HCT116 (cell line): ENCODE measurements at regions not wholly inside any gene's neighbourhood (a gene's known extent, or its start where the extent isn't known, plus 50 kb on each side); places are given as distances from the start of the nearest gene placed in this dataset.

ENCODE experiments used
- ATAC-seq: fragments of 200-7000 bp; cut with Tn5 transposase; 2 replicates; pipeline ENCODE4 v1.9.1; 2020; ENCODE audit warnings: mild to moderate bottlenecking, moderate library complexity
- BruUV-seq: library from RNA; stranded (reverse); fragments of 400-500 nt; replicated peaks from 2 replicates; lab custom pipeline; 2021; lab: Mats Ljungman, UMichigan
- CTCF ChIA-PET: fragments of 300-600 bp; sonication (Branson Sonifier 250); formaldehyde crosslinking; loops from one replicate; lab custom pipeline; 2021; ENCODE audit warnings: antibody characterized with exemption; lab: Charles Lee
- POLR2A ChIA-PET: fragments of 300-600, 350-600 bp; sonication (Branson Sonifier 250); formaldehyde crosslinking; loops from one replicate; lab custom pipeline; 2021; ENCODE audit warnings: antibody characterized with exemption; lab: Charles Lee
- RAD21 ChIA-PET, 2 experiments: fragments of 300-600 bp; sonication (Branson Sonifier 250); formaldehyde crosslinking; loops; one replicate each; lab custom pipeline; 2023; ENCODE audit warnings: low total read pairs in 2 of 2; ENCODE audit not compliant: uncharacterized antibody in 2 of 2, unreplicated experiment in 2 of 2, low non-redundant PET in 1 of 2; lab: Charles Lee
- DNase-seq: peaks from one replicate; pipeline ENCODE4 v3.0.0-alpha.2; 2010; ENCODE audit warnings: low read depth, low spot score
- H2AFZ ChIP-seq: fragments of 200-600 bp; shearing (Covaris generic), sonication (generic); 2 replicates; pipeline ENCODE4 v1.6.1; 2017; ENCODE audit warnings: low read depth, mixed run types, mixed read lengths, antibody characterized with exemption, low read length; ENCODE audit not compliant: poor library complexity, severe bottlenecking
- H3K27ac ChIP-seq: 2 replicates; pipeline ENCODE4 v1.5.1; 2012; ENCODE audit warnings: low read depth, low read length
- H3K27me3 ChIP-seq: fragments of 200-600 bp; sonication (generic); 2 replicates; pipeline ENCODE4 v1.6.1; 2016; ENCODE audit warnings: mixed run types, low read length, mixed read lengths; ENCODE audit not compliant: insufficient read depth
- H3K36me3 ChIP-seq, 2 experiments: fragments of 200-500 bp in 1 of 2; fragments of 200-600 bp in 1 of 2; sonication (Bioruptor generic) in 1 of 2; sonication (generic) in 1 of 2; 2 replicates each; pipeline versions ENCODE4 v1.5.1 to v1.6.1; 2014 to 2016; ENCODE audit warnings: low read length in 2 of 2, inconsistent platforms in 1 of 2, mixed read lengths in 1 of 2, mixed run types in 1 of 2; ENCODE audit not compliant: insufficient read depth in 2 of 2, control insufficient read depth in 1 of 2
- H3K4me1 ChIP-seq, 2 experiments: fragments of 200-600 bp in 1 of 2; sonication (generic) in 1 of 2; 2 replicates each; pipeline versions ENCODE4 v1.5.1 to v1.6.1; 2012 to 2017; ENCODE audit warnings: low read length in 2 of 2, inconsistent platforms in 1 of 2, mild to moderate bottlenecking in 1 of 2, mixed read lengths in 1 of 2, mixed run types in 1 of 2, moderate library complexity in 1 of 2; ENCODE audit not compliant: insufficient read depth in 2 of 2, control insufficient read depth in 1 of 2
- H3K4me2 ChIP-seq: fragments of 200-600 bp; sonication (generic); 2 replicates; pipeline ENCODE4 v1.6.1; 2017; ENCODE audit warnings: mixed run types, low read length, mixed read lengths
- H3K4me3 ChIP-seq, 2 experiments: fragments of 200-600 bp in 1 of 2; sonication (generic) in 1 of 2; replicated peaks in 1 of 2; 2 replicates each; pipeline ENCODE4 v1.5.1; 2011 to 2016; ENCODE audit warnings: low read length in 2 of 2, control low read depth in 1 of 2, low read depth in 1 of 2, mild to moderate bottlenecking in 1 of 2, mixed read lengths in 1 of 2, mixed run types in 1 of 2
- H3K79me2 ChIP-seq: fragments of 200-600 bp; sonication (generic); 2 replicates; pipeline ENCODE4 v1.6.1; 2017; ENCODE audit warnings: mild to moderate bottlenecking, mixed run types, low read length, moderate library complexity, mixed read lengths; ENCODE audit not compliant: insufficient read depth
- H3K9ac ChIP-seq: fragments of 200-600 bp; sonication (generic); 2 replicates; pipeline ENCODE4 v1.6.1; 2016; ENCODE audit warnings: low read length, mixed read lengths
- H3K9me2 ChIP-seq: fragments of 200-600 bp; sonication (generic), shearing (Covaris generic); 2 replicates; pipeline ENCODE4 v1.6.1; 2017; ENCODE audit warnings: mixed run types, mild to moderate bottlenecking, moderate library complexity; ENCODE audit not compliant: insufficient read depth
- H3K9me3 ChIP-seq, 2 experiments: fragments of 200-500 bp in 1 of 2; fragments of 200-600 bp in 1 of 2; sonication (Bioruptor generic) in 1 of 2; sonication (generic) in 1 of 2; 2 replicates each; pipeline ENCODE4 v1.6.1; 2014 to 2017; ENCODE audit warnings: low read length in 2 of 2, mixed read lengths in 2 of 2, inconsistent platforms in 1 of 2, low read depth in 1 of 2, mild to moderate bottlenecking in 1 of 2, mixed run types in 1 of 2, moderate library complexity in 1 of 2; ENCODE audit not compliant: control insufficient read depth in 1 of 2, insufficient read depth in 1 of 2
- H4K20me1 ChIP-seq: fragments of 200-600 bp; sonication (generic), shearing (Covaris generic); 2 replicates; pipeline ENCODE4 v1.6.1; 2017; ENCODE audit warnings: mixed run types, mild to moderate bottlenecking, moderate library complexity; ENCODE audit not compliant: insufficient read depth
- CBX3 ChIP-seq: IDR thresholded peaks from 2 replicates; pipeline ENCODE4 v1.6.1; 2012; ENCODE audit warnings: low read depth
- ELF1 ChIP-seq: IDR thresholded peaks from 2 replicates; pipeline ENCODE4 v1.6.1; 2012; ENCODE audit warnings: low read depth, borderline replicate concordance
- EZH2 ChIP-seq: fragments of 200-600 bp; sonication (generic); IDR thresholded peaks from 2 replicates; pipeline ENCODE4 v1.6.1; 2017; ENCODE audit warnings: antibody characterized with exemption, mixed run types
- EZH2phosphoT487 ChIP-seq: fragments of 200-600 bp; IDR thresholded peaks from 2 replicates; pipeline ENCODE4 v1.6.1; 2018; ENCODE audit warnings: antibody characterized with exemption, borderline replicate concordance
- FOSL1 ChIP-seq: IDR thresholded peaks from 2 replicates; pipeline ENCODE4 v1.6.1; 2012; ENCODE audit warnings: low read depth
- JUND ChIP-seq: IDR thresholded peaks from 2 replicates; pipeline ENCODE4 v1.6.1; 2012
- POLR2A ChIP-seq: IDR thresholded peaks from 2 replicates; pipeline ENCODE4 v1.7.0; 2011; ENCODE audit warnings: borderline replicate concordance; ENCODE audit not compliant: insufficient read depth, insufficient read length; ENCODE audit errors: extremely low read depth
- POLR2AphosphoS5 ChIP-seq: IDR thresholded peaks from 2 replicates; pipeline ENCODE4 v1.6.1; 2011; ENCODE audit warnings: mild to moderate bottlenecking, low read depth, low read length, moderate library complexity
- SIN3A ChIP-seq: IDR thresholded peaks from 2 replicates; pipeline ENCODE4 v1.6.1; 2012; ENCODE audit warnings: low read depth
- SP1 ChIP-seq: IDR thresholded peaks from 2 replicates; pipeline ENCODE4 v1.6.1; 2012; ENCODE audit warnings: low read depth
- SRF ChIP-seq: IDR thresholded peaks from 2 replicates; pipeline ENCODE4 v1.6.1; 2012; ENCODE audit warnings: low read depth
- TCF7L2 ChIP-seq: IDR thresholded peaks from 2 replicates; pipeline ENCODE4 v1.7.0; 2011; ENCODE audit warnings: borderline replicate concordance, inconsistent platforms; ENCODE audit not compliant: insufficient read depth, insufficient read length; ENCODE audit errors: extremely low read depth
- YY1 ChIP-seq: IDR thresholded peaks from 2 replicates; pipeline ENCODE4 v1.6.1; 2011; ENCODE audit warnings: low read length, low read depth, moderate library complexity, mild to moderate bottlenecking; ENCODE audit not compliant: insufficient replicate concordance; ENCODE audit errors: extremely low read depth
- ZFX ChIP-seq: fragments of 450-650 bp; IDR thresholded peaks from 2 replicates; pipeline ENCODE4 v1.6.1; 2017
- ZNF274 ChIP-seq: fragments of 200-500 bp; sonication (Bioruptor generic); IDR thresholded peaks from 2 replicates; pipeline ENCODE4 v1.6.1; 2014; ENCODE audit warnings: mild to moderate bottlenecking, low read depth, low read length, inconsistent platforms
- intact Hi-C: fragments of 100-400 bp; cut with micrococcal nuclease; formaldehyde crosslinking; loops from 2 replicates; pipeline ENCODE4 v1.10.0; 2022
- TF ChIP-seq, protein P1 (sequence below): IDR thresholded peaks from 2 replicates; pipeline ENCODE4 v1.6.1; 2012
- TF ChIP-seq, protein P2 (sequence below): IDR thresholded peaks from 2 replicates; pipeline ENCODE4 v1.6.1; 2011; ENCODE audit warnings: mild to moderate bottlenecking, low read length, moderate library complexity; ENCODE audit not compliant: insufficient replicate concordance; ENCODE audit errors: extremely low read depth

GRCh38 chr4:123024710-123025109 lies 102.3 kb upstream of the NUDT6 start:
- BruUV-seq = no TSS peak
- intact Hi-C loops = no loop called here
- TF ChIP-seq, protein P1, sequence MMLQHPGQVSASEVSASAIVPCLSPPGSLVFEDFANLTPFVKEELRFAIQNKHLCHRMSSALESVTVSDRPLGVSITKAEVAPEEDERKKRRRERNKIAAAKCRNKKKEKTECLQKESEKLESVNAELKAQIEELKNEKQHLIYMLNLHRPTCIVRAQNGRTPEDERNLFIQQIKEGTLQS = no peak
- no peak for TF ChIP-seq TCF7L2
- no peak for TF ChIP-seq SP1
- no peak for TF ChIP-seq EZH2phosphoT487
- TF ChIP-seq, protein P2, sequence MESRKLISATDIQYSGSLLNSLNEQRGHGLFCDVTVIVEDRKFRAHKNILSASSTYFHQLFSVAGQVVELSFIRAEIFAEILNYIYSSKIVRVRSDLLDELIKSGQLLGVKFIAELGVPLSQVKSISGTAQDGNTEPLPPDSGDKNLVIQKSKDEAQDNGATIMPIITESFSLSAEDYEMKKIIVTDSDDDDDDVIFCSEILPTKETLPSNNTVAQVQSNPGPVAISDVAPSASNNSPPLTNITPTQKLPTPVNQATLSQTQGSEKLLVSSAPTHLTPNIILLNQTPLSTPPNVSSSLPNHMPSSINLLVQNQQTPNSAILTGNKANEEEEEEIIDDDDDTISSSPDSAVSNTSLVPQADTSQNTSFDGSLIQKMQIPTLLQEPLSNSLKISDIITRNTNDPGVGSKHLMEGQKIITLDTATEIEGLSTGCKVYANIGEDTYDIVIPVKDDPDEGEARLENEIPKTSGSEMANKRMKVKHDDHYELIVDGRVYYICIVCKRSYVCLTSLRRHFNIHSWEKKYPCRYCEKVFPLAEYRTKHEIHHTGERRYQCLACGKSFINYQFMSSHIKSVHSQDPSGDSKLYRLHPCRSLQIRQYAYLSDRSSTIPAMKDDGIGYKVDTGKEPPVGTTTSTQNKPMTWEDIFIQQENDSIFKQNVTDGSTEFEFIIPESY = no peak
- no peak for TF ChIP-seq FOSL1
- no peak for TF ChIP-seq ZNF274
- no peak for TF ChIP-seq ZFX
- TF ChIP-seq CBX3 = no peak
- no peak overlapping the region for H2AFZ ChIP-seq
- H3K27ac ChIP-seq = no peak overlapping the region
- no peak overlapping the region for H3K4me2 ChIP-seq
- POLR2A ChIA-PET = no interaction called here
- H3K9me2 ChIP-seq = no peaks in the 10 kb centered on the region
- CTCF ChIA-PET = no interaction called here
- H3K36me3 ChIP-seq = no peaks in the 10 kb centered on the region
- RAD21 ChIA-PET = no interaction called here
- H3K4me3 ChIP-seq = no peak overlapping the region
- DNase-seq = no peak
- H3K9me3 ChIP-seq = no peaks in the 10 kb centered on the region
- ATAC-seq = no peak
- H4K20me1 ChIP-seq = no peaks in the 10 kb centered on the region; the same call in 1 of the 2 replicates
- H3K79me2 ChIP-seq = no peaks in the 10 kb centered on the region
- H3K4me1 ChIP-seq = no peaks in the 10 kb centered on the region
- H3K9ac ChIP-seq = no peak overlapping the region
- H3K27me3 ChIP-seq = no peaks in the 10 kb centered on the region

- RAD21 ChIA-PET = no interaction called here
- Histone ChIP-seq H3K9me3 (no peaks in the 10 kb centered on the region), H3K9me2 (no peaks in the 10 kb centered on the region), H3K79me2 (no peaks in the 10 kb centered on the region), H3K4me2 (no peak overlapping the region), H4K20me1 (no peaks in the 10 kb centered on the region; the same call in 1 of the 2 replicates), H2AFZ (no peak overlapping the region), H3K4me3 (no peak overlapping the region), H3K27me3 (no peaks in the 10 kb centered on the region), H3K36me3 (no peaks in the 10 kb centered on the region), H3K4me1 (no peaks in the 10 kb centered on the region), H3K9ac (no peak overlapping the region), H3K27ac (no peak overlapping the region)
- ATAC-seq = no peak
- POLR2A ChIA-PET = no interaction called here
- no peak for DNase-seq
- BruUV-seq = no TSS peak
- TF ChIP-seq SRF (no peak), EZH2phosphoT487 (no peak), TCF7L2 (no peak), YY1 (no peak), POLR2A (no peak), JUND (no peak), EZH2 (no peak), POLR2AphosphoS5 (no peak), ELF1 (no peak), SIN3A (no peak), CBX3 (no peak), SP1 (no peak)
- TF ChIP-seq, protein P1 = no peak
- TF ChIP-seq, protein P2 = no peak
- intact Hi-C loops = no loop called here
- CTCF ChIA-PET = no interaction called here
These were observed 103.0 kb upstream of the NUDT6 start for GRCh38 chr4:123025398-123025797.
